IMR-90 (cell line): ENCODE measurements at regions not wholly inside any gene's neighbourhood (a gene's known extent, or its start where the extent isn't known, plus 50 kb on each side); places are given as distances from the start of the nearest gene placed in this dataset.

Source experiments
- ATAC-seq: fragments of 200-7000 bp; cut with Tn5 transposase; 2 replicates; pipeline ENCODE4 v1.9.1; 2020; ENCODE audit warnings: low read depth, mild to moderate bottlenecking, moderate library complexity
- BruUV-seq: library from RNA; stranded (reverse); fragments of 400-500 nt; replicated peaks from 2 replicates; lab custom pipeline; 2021; lab: Mats Ljungman, UMichigan
- CTCF ChIA-PET: fragments of 300-600 bp; formaldehyde crosslinking; extraction: SDS; loops from one replicate; lab custom pipeline; 2021; ENCODE audit warnings: antibody characterized with exemption; lab: Yijun Ruan, JAX
- POLR2A ChIA-PET: fragments of 300-600 bp; sonication (Branson Sonifier 250); formaldehyde crosslinking; loops from one replicate; lab custom pipeline; 2022; ENCODE audit warnings: antibody characterized with exemption; ENCODE audit not compliant: unreplicated experiment; lab: Charles Lee
- DNase-seq: peaks from one replicate; pipeline ENCODE4 v3.0.0; 2013
- H2AFZ ChIP-seq: replicated peaks from 2 replicates; pipeline ENCODE3; 2013; ENCODE audit warnings: low read length, mild to moderate bottlenecking; ENCODE audit not compliant: poor library complexity
- H2AK5ac ChIP-seq: 2 replicates; pipeline ENCODE4 v1.6.1; 2013; ENCODE audit warnings: low read depth, low read length, inconsistent platforms
- H2AK9ac ChIP-seq: replicated peaks from 2 replicates; pipeline ENCODE3; 2013; ENCODE audit warnings: mild to moderate bottlenecking, low read depth, low read length, moderate library complexity; ENCODE audit not compliant: poor library complexity
- H2BK120ac ChIP-seq: 2 replicates; pipeline ENCODE4 v1.6.1; 2013; ENCODE audit warnings: low read depth, low read length, inconsistent platforms
- H2BK15ac ChIP-seq: 3 replicates; pipeline ENCODE4 v1.6.1; 2013; ENCODE audit warnings: low read depth, low read length, inconsistent platforms
- H2BK20ac ChIP-seq: 2 replicates; pipeline ENCODE4 v1.6.1; 2013; ENCODE audit warnings: low read depth, mild to moderate bottlenecking, inconsistent platforms, low read length, moderate library complexity
- H2BK5ac ChIP-seq: 2 replicates; pipeline ENCODE4 v1.6.1; 2013; ENCODE audit warnings: mild to moderate bottlenecking, low read depth, low read length, inconsistent platforms; ENCODE audit not compliant: poor library complexity, severe bottlenecking
- H3K14ac ChIP-seq: replicated peaks from 2 replicates; pipeline ENCODE4 v1.6.1; 2013; ENCODE audit warnings: low read depth, low read length, inconsistent platforms
- H3K18ac ChIP-seq: 2 replicates; pipeline ENCODE4 v1.6.1; 2013; ENCODE audit warnings: low read depth, low read length, control low read depth
- H3K23ac ChIP-seq: 2 replicates; pipeline ENCODE4 v1.6.1; 2013; ENCODE audit warnings: low read depth, low read length, inconsistent platforms
- H3K27ac ChIP-seq: 2 replicates; pipeline ENCODE4 v1.5.1; 2013; ENCODE audit warnings: mild to moderate bottlenecking, control low read depth, low read length; ENCODE audit not compliant: insufficient read depth
- H3K27me3 ChIP-seq: 2 replicates; pipeline ENCODE4 v1.6.1; 2013; ENCODE audit warnings: low read length; ENCODE audit not compliant: control insufficient read depth, insufficient read depth
- H3K36me3 ChIP-seq: 2 replicates; pipeline ENCODE4 v1.6.1; 2013; ENCODE audit warnings: low read length, mixed read lengths; ENCODE audit not compliant: control insufficient read depth, insufficient read depth
- H3K4ac ChIP-seq: 2 replicates; pipeline ENCODE4 v1.6.1; 2013; ENCODE audit warnings: low read depth, low read length, inconsistent platforms
- H3K4me1 ChIP-seq: 2 replicates; pipeline ENCODE4 v1.6.1; 2013; ENCODE audit warnings: low read length, mixed read lengths; ENCODE audit not compliant: control insufficient read depth, insufficient read depth
- H3K4me2 ChIP-seq: 2 replicates; pipeline ENCODE4 v1.6.1; 2013; ENCODE audit warnings: low read depth, mild to moderate bottlenecking, control low read depth, low read length, moderate library complexity
- H3K4me3 ChIP-seq: 2 replicates; pipeline ENCODE4 v1.5.1; 2013; ENCODE audit warnings: low read depth, mild to moderate bottlenecking, control low read depth, low read length, moderate library complexity; ENCODE audit not compliant: insufficient read depth
- H3K56ac ChIP-seq: 2 replicates; pipeline ENCODE4 v1.6.1; 2013; ENCODE audit warnings: low read length, inconsistent platforms; ENCODE audit not compliant: insufficient read depth; ENCODE audit errors: extremely low read depth
- H3K79me1 ChIP-seq, 2 experiments: 2 replicates each; pipeline ENCODE4 v1.6.1; 2013; ENCODE audit warnings: low read length in 2 of 2, inconsistent platforms in 1 of 2, low read depth in 1 of 2
- H3K9ac ChIP-seq: 2 replicates; pipeline ENCODE4 v1.6.1; 2013; ENCODE audit warnings: low read depth, low read length, control low read depth
- H3K9me1 ChIP-seq: 2 replicates; pipeline ENCODE4 v1.6.1; 2013; ENCODE audit warnings: low read length, inconsistent platforms; ENCODE audit not compliant: insufficient read depth
- H3K9me3 ChIP-seq: 2 replicates; pipeline ENCODE4 v1.6.1; 2013; ENCODE audit warnings: low read length; ENCODE audit not compliant: control insufficient read depth, insufficient read depth
- H4K20me1 ChIP-seq: 2 replicates; pipeline ENCODE4 v1.6.1; 2013; ENCODE audit warnings: low read length, inconsistent platforms; ENCODE audit not compliant: insufficient read depth
- H4K5ac ChIP-seq: 2 replicates; pipeline ENCODE4 v1.6.1; 2013; ENCODE audit warnings: mild to moderate bottlenecking, low read depth, low read length, control low read depth
- H4K8ac ChIP-seq, 2 experiments: 2 replicates each; pipeline ENCODE4 v1.6.1; 2013; ENCODE audit warnings: low read depth in 2 of 2, low read length in 2 of 2, control low read depth in 1 of 2, inconsistent platforms in 1 of 2
- H4K91ac ChIP-seq: 2 replicates; pipeline ENCODE4 v1.6.1; 2013; ENCODE audit warnings: low read depth, low read length, inconsistent platforms; ENCODE audit not compliant: insufficient read depth
- BHLHE40 ChIP-seq: fragments of 150-350 bp; IDR thresholded peaks from 2 replicates; pipeline ENCODE4 v1.6.1; 2016; ENCODE audit warnings: mild to moderate bottlenecking, low read depth, low read length
- CEBPB ChIP-seq: IDR thresholded peaks from 2 replicates; pipeline ENCODE4 v1.6.1; 2012; ENCODE audit warnings: low read depth, low read length, improper control_type of control experiment
- dilution Hi-C: fragments of 300-500 bp; cut with HindIII; formaldehyde crosslinking; loops from one replicate; pipeline ENCODE4 v1.14.3; 2018; ENCODE audit warnings: low sequenced_read_pairs; ENCODE audit not compliant: unreplicated experiment
- in situ Hi-C: fragments of 300-500 bp; cut with MboI; formaldehyde crosslinking; loops from 3 replicates; pipeline ENCODE4 v1.14.3; 2019; ENCODE audit warnings: low sequenced_read_pairs, inconsistent platforms, mixed read lengths
- intact Hi-C: fragments of 100-400 bp; cut with micrococcal nuclease; formaldehyde crosslinking; loops from 2 replicates; pipeline ENCODE4 v1.10.0; 2022

DNA sequence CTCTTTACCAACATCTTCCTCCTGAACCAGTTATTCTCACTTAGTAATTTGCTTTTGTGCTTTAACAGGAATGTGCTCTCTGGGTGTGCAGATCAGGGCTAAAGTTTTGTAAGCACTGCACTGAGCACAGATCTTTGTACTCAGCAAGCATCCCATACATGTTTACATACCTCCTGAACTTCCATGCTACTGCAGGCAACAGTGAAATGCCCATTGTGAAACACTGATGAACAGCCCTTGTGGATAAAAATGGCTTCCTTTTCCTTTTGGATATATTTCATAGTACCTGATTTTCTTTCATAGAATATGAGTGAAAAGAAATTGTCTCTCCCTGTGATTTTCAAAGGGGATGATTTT lies 855.9 kb downstream of the MCTP2 start:
- ATAC-seq (peak; percentile 57; the same call in 1 of the 2 replicates), DNase-seq (peak; percentile 43)
- no peaks in the 10 kb centered on the region for H3K27me3 ChIP-seq
- H2BK5ac ChIP-seq: no peak overlapping the region
- no peak overlapping the region for H4K91ac ChIP-seq
- H3K36me3 ChIP-seq: no peaks in the 10 kb centered on the region
- peak overlapping the region; percentile 1; the same call in 1 of the 2 replicates for H3K27ac ChIP-seq
- no peak overlapping the region for H3K14ac ChIP-seq
- intact Hi-C loops (no loop called here), in situ Hi-C loops (no loop called here), dilution Hi-C loops (no loop called here)
- no peaks in the 10 kb centered on the region for H3K9me3 ChIP-seq
- POLR2A ChIA-PET: no interaction called here
- no TSS peak for BruUV-seq
- CTCF ChIA-PET: no interaction called here
- no peak overlapping the region for H3K4me3 ChIP-seq
- H3K4me1 ChIP-seq: no peaks in the 10 kb centered on the region; the same call in 1 of the 2 replicates
- no peak overlapping the region for H2BK15ac ChIP-seq
- 0 out of 2 replicates have a peak, but pooled peaks have one; percentile 25 for TF ChIP-seq CEBPB
- no peak for TF ChIP-seq BHLHE40
- no peak overlapping the region for H3K23ac ChIP-seq
- H3K18ac ChIP-seq: no peak overlapping the region; the same call in 1 of the 2 replicates
- H3K4me2 ChIP-seq: peak overlapping the region; percentile 10; the same call in 1 of the 2 replicates
- no peak overlapping the region for H3K4ac ChIP-seq
- H3K9me1 ChIP-seq: no peaks in the 10 kb centered on the region
- no peak overlapping the region for H2AK9ac ChIP-seq
- H3K79me1 ChIP-seq: no peaks in the 10 kb centered on the region
- no peak overlapping the region for H2AK5ac ChIP-seq
- H2AFZ ChIP-seq: no peak overlapping the region
- no peak overlapping the region for H4K8ac ChIP-seq
- no peak overlapping the region for H2BK120ac ChIP-seq
- H4K20me1 ChIP-seq: no peaks in the 10 kb centered on the region
- no peak overlapping the region for H3K56ac ChIP-seq
- H4K5ac ChIP-seq: no peak overlapping the region
- H3K9ac ChIP-seq: no peak overlapping the region
- H2BK20ac ChIP-seq: no peak overlapping the region
